NCI-H1417 (cell line): ENCODE measurements at regions not wholly inside any gene's neighbourhood (a gene's known extent, or its start where the extent isn't known, plus 50 kb on each side); places are given as distances from the start of the nearest gene placed in this dataset.

ENCODE experiments used
- DNase-seq, 3 experiments: peaks; one replicate each; lab custom pipeline; 2025; lab: John Stamatoyannopoulos, UW

GRCh38 chr3:104734627-104735026, 632.1 kb upstream of the ALCAM start:
- DNase-seq: no peak

- DNase-seq: no peak
These were observed 631.0 kb upstream of the ALCAM start for GRCh38 chr3:104735691-104736090.

GRCh38 chr3:104738271-104738670, 628.4 kb upstream of the ALCAM start:
- DNase-seq: no peak

DNA sequence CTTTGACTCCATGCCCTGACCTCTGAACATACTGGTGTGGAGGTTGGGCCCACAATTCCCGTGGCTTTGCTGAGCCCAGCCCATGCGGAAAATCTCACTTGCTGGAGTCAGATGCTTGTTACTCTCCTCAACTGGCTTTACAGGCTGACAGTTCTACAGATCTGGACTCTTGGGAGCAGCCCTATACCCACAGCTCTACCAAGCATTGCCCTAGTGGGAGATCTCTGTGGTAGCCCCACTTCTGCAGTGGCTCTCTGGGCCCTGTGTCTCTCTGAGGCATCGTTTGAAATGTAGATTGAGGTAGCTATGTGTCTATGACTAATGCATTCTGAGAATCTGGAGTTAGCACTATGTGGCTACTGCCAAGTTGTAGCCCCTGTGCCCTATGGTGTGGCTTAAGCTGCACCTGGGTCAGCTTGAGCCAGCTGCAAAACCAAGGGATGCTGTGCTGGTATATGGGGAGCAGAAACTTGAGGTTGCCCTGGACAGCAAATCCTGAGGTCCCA, 625.8 kb upstream of the ALCAM start:
- DNase-seq: no peak

DNA sequence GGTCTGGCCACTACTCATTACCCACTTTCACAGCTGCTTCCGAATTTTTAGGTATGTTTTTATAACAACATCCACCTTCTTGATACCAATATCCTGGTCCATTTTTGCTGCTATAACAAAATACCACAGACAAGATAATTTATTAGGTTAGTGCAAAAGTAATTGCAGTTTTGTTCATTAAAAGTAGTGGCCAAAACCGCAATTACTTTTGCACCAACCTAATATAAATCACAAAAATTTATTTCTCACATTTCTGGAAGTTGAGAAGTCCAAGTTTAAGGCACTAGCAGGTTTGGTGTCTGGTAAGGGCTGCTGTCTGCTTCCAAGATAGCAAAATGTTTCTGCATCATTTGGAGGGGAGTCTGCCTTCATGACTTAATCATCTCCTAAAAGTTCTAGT, 624.7 kb upstream of the ALCAM start:
- no peak for DNase-seq

- no peak for DNase-seq
These were observed 621.4 kb upstream of the ALCAM start for GRCh38 chr3:104745313-104745712.

- DNase-seq: no peak
These were observed 620.7 kb upstream of the ALCAM start for GRCh38 chr3:104746056-104746455.

- peak in 1 of 3 experiments; percentile 46 for DNase-seq
These were observed 616.1 kb upstream of the ALCAM start for GRCh38 chr3:104750581-104750980.

GRCh38 chr3:104755791-104756190, 610.9 kb upstream of the ALCAM start:
- DNase-seq: no peak

DNA sequence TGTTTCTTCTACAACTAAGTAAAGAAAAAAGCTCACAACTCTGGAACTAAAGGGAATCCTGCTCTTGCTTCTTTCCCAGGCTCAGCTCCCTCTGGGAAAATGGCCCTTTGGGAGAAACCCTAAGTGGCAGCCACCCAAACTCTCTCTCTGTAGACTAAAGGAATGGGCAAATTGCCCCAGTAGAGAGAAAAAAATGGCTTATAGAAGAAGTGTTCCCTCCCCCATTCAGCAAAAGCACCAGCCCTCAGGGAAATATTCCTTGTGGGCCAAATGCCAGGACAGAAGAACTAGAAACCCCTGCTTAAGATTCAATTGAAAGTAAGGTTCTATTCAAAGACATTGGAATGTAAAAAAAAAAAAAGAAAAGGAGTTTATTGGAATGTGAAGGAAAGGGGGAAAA, 603.7 kb upstream of the ALCAM start:
- DNase-seq: no peak

GRCh38 chr3:104764496-104764895, 602.2 kb upstream of the ALCAM start:
- DNase-seq: no peak

DNA sequence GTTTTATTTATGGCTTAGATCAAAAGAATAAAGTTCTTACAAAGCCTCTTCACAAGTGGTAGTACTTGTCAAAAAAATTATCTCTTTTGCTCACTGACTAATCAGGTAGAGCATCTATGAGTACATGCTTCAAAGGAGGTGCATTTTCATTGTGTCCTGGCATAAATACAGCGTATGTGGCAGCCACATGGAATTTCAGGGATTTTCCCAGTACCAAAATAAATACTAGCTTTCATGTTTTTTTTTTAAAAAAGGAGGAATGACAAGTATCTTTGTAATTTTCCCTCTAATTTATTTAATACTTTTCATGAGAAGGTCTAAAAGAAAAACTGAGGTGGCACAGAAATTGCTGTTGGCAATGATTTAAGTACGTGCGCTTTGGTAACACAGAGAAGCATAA, 597.8 kb upstream of the ALCAM start:
- no peak for DNase-seq

DNA sequence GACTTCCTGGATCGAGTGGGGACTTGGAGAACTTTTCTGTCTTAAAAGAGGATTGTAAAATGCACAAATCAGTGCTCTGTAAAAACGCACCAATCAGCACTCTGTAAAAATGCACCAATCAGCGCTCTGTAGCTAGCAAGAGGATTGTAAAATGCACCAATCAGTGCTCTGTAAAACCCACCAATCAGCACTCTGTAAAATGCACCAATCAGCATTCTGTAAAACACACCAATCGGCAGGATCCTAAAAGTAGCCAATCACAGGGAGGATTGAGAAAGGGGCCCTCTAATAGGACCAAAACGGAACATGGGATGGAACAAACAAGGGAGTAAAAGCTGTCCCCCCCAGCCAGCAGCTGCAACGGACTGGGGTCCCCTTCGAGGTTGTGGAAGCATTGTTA, 587.4 kb upstream of the ALCAM start:
- no peak for DNase-seq

DNA sequence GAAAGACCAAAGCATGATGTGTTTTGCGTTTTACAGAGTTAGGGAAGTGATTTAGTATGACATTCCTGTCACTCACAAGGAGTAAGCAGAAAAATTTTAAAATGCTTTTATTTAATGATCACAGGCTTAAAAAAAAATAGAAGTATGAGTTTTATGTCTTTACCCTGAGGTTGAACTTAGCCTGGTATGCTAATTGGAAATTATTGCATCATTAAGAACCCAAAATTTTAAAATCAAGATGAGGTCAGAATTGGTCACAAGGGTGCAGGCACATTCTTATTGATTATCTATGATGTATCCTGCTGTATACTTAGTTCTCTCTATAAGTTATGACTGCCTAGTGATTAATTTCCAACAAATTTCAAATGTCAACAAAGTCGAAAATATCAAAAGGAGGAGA, 585.6 kb upstream of the ALCAM start:
- DNase-seq: no peak

- no peak for DNase-seq
These were observed 580.8 kb upstream of the ALCAM start for GRCh38 chr3:104785947-104786346.

DNA sequence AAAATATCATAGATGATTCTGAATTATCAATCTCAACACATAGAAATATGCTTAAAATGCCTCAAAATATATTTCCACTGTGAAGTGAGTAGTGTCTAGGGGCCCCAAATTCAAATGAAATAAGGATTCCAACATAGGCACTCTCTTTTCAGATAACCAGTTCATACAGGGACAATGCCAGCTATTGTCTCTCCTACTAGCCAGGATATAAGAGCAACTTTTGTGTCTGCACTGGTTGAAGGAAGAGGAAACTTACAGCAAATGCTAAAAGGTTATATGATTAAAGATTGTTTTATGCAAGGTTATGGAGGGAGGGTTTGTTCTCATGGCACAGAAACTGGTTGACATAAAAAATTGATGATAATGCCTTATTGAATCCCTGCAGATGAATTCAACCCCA, 579.4 kb upstream of the ALCAM start:
- DNase-seq: no peak

DNA sequence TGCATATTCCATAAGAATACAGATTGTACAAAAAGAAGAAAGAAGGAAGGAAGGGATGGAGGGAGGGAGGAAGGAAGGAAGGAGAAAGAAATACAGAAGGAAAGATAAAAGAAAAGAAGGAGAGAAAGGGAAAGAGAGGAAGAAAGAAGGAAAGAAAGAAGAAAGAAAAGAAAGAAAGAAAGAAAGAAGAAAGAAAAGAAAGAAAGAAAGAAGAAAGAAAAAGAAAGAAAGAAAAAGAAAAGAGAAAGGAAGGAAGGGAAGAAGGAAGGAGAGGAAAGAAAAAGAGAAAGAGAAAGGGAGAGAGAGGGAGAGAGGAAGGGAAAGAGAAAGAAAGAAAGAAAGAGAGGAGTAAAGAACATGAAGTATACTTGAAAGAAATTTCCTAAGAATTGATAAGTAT, 577.9 kb upstream of the ALCAM start:
- no peak for DNase-seq

DNA sequence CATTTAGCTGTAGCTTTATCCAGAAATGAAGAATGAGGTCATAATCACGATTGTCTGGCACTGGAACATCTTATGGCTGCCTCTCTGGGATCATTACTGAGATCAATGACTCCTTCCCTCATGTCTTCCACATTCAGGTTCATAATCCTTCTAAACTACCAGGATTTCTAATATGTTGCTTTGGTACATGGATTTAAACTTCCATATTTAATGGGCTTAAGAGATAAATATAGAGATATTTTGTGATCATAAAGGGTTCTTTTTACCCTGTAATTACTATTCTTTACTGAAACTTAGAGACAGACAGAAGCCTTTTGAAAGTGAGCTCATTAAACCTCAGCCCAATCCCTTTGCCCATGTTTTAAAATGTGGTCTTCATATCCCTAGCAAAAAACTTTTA, 575.4 kb upstream of the ALCAM start:
- DNase-seq: no peak

DNA sequence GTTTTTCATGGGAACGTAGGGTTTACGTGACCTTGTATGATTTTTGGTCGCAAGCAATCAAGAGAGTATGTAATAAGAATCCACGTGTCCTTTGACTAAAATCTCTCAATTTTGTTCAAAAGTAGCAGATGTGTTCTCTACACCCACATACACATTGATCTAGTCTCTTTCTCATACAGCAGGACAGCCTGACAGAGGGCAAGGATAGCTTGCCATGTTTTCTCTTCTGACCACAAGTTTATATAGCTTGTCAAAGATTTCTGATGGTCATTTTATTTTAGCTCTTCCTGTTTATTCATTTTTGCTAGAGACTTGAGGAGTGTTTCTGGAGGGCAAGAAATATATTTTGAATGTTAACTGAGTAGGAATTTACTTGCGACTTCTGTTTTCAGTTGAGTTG, 570.2 kb upstream of the ALCAM start:
- no peak for DNase-seq

GRCh38 chr3:104805042-104805441, 561.7 kb upstream of the ALCAM start:
- DNase-seq: peak in 2 of 3 experiments; percentile 70 to 96

- DNase-seq: peak in 2 of 3 experiments; percentile 63 to 85
These were observed 561.2 kb upstream of the ALCAM start for GRCh38 chr3:104805508-104805907.

GRCh38 chr3:104810896-104811295, 555.8 kb upstream of the ALCAM start:
- peak in 2 of 3 experiments; percentile 12 to 58 for DNase-seq

GRCh38 chr3:104816008-104816407, 550.7 kb upstream of the ALCAM start:
- no peak for DNase-seq

DNA sequence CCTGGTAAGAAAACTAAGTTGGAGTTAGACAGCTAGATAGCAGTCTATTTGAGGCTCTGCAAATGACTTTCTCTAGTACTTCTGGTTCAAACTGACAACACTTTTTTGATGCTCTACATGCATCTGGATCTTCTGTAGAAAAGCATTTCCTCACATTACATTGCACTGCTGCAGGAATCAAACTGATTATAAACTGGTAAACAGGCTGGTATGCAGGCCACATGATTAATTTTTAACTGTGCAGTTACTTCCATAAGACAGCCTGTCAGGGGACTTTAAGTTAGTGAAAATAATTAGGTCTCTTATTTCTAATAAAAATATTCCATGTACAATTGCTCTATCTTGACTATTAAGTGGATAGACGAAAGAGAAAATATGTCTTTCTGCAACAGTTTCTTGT, 550.0 kb upstream of the ALCAM start:
- no peak for DNase-seq

- DNase-seq: no peak
These were observed 547.4 kb upstream of the ALCAM start for GRCh38 chr3:104819333-104819732.
